GM12801 (cell line): ENCODE measurements at regions not wholly inside any gene's neighbourhood (a gene's known extent, or its start where the extent isn't known, plus 50 kb on each side); places are given as distances from the start of the nearest gene placed in this dataset.

Experiments used
- TF ChIP-seq, protein P1 (sequence below): IDR thresholded peaks from one replicate; pipeline ENCODE4 v1.5.1; 2011; ENCODE audit warnings: control low read depth; ENCODE audit not compliant: insufficient read length; ENCODE audit errors: extremely low read depth

- TF ChIP-seq, protein P1, sequence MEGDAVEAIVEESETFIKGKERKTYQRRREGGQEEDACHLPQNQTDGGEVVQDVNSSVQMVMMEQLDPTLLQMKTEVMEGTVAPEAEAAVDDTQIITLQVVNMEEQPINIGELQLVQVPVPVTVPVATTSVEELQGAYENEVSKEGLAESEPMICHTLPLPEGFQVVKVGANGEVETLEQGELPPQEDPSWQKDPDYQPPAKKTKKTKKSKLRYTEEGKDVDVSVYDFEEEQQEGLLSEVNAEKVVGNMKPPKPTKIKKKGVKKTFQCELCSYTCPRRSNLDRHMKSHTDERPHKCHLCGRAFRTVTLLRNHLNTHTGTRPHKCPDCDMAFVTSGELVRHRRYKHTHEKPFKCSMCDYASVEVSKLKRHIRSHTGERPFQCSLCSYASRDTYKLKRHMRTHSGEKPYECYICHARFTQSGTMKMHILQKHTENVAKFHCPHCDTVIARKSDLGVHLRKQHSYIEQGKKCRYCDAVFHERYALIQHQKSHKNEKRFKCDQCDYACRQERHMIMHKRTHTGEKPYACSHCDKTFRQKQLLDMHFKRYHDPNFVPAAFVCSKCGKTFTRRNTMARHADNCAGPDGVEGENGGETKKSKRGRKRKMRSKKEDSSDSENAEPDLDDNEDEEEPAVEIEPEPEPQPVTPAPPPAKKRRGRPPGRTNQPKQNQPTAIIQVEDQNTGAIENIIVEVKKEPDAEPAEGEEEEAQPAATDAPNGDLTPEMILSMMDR: no peak
These were observed 154.3 kb downstream of the RMST start for GRCh38 chr12:97616946-97617345.

DNA sequence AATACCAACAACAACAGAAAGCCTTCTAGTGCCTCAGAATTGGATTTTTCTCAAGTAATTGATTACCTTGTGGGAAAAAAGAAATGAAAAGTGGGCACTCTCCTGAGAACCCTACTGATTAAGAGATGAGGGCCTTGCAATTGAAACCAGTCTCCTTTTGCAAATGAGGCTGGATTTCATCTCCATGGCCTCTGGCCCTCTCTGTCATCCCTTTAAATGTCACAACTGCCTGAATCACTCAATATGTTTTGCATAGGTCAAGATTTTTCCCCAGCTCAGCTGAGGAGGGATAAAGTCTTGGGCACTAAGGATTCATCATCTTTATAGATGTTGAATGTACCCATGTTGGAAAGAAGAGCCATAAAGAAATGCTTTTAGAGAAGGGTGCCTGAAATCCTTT, 166.4 kb downstream of the RMST start:
- TF ChIP-seq, protein P1: no peak

- TF ChIP-seq, protein P1: no peak
These were observed 166.8 kb downstream of the RMST start for GRCh38 chr12:97629382-97629781.

- TF ChIP-seq, protein P1: no peak
These were observed 167.8 kb downstream of the RMST start for GRCh38 chr12:97630356-97630755.

- TF ChIP-seq, protein P1: no peak
These were observed 168.3 kb downstream of the RMST start for GRCh38 chr12:97630875-97631274.

DNA sequence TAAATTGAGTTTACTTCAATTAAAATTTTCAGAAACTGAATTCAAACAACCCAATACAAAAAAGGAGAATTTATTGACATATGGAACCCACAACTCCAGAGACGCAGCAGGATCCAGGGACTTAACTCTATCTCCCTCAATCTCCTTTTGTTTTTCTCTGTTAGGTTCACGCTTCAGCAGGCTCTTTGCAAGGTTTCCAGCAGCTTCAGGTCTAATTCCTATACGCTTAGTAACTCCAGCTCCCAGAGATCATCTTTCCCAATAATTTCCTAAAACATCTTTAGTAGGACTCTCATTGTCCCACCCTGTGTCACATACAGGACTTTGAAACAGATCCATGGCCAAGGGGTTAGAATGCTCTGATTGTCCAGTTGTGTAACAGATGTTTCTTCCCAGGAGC, 175.2 kb downstream of the RMST start:
- TF ChIP-seq, protein P1: no peak

DNA sequence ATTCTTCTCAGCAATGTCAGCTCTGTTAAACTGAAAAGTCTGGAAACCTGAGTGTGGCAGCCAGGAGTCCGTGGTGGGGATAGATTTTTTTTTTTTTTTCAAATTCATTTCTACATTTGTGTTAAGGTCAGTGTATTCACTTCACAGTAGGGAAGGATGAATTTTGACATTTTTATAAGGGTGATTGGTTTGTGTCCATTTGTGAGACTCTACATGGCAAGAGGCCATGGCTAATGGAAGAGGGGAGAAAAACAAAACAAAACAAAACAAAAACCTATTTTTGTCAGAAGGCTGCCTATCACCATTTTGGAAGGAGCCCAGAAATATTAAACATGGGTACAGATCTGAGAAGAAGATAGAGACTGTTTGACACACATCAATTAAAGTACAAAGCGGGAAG, 176.1 kb downstream of the RMST start:
- TF ChIP-seq, protein P1: no peak

DNA sequence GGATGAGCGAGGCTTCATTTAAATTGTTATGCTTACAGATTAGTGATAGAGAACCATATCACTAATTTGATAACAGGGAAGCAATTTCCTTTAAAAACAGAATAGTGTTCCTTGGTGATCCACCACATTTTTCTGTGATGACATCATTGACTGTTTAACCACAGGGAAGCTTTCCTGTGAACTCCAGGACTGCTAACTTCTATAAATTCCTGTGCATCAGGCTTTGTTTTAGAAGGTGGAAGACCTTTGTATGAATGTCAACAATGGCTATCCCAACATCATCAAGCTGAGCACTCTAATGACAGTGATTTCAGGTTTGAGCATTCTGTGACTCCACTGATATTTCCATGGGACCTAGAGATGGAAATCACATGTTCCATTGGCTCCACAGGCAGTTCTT, 177.1 kb downstream of the RMST start:
- TF ChIP-seq, protein P1: no peak
